Activated CD8-positive, alpha-beta T cell treated with anti-CD3 and anti-CD28 coated beads for 36 hours (primary cell): ENCODE measurements at regions not wholly inside any gene's neighbourhood (a gene's known extent, or its start where the extent isn't known, plus 50 kb on each side); places are given as distances from the start of the nearest gene placed in this dataset.
A peak's percentile ranks its signal among the peaks of the same experiment; 100 is the strongest.

Experiments
- ATAC-seq: fragments of 200-7000 bp; cut with Tn5 transposase; one replicate; pipeline ENCODE4 v1.10.0; 2021; ENCODE audit warnings: mild to moderate bottlenecking, moderate library complexity
- CTCF ChIA-PET: fragments of 350-600 bp; sonication (Branson Sonifier 250); formaldehyde crosslinking; loops from one replicate; lab custom pipeline; 2021; ENCODE audit warnings: antibody characterized with exemption; lab: Charles Lee
- POLR2A ChIA-PET: fragments of 350-600 bp; sonication (Branson Sonifier 250); formaldehyde crosslinking; loops from one replicate; lab custom pipeline; 2021; ENCODE audit warnings: antibody characterized with exemption; lab: Charles Lee
- DNase-seq: peaks from one replicate; pipeline ENCODE4 v3.0.0-alpha.2; 2020
- H3K27ac Mint-ChIP-seq: one replicate; pipeline ENCODE4 v1.8.0; 2021; ENCODE audit warnings: mild to moderate bottlenecking, mixed read lengths
- H3K27me3 Mint-ChIP-seq: one replicate; pipeline ENCODE4 v1.8.0; 2021; ENCODE audit warnings: mixed read lengths
- H3K36me3 Mint-ChIP-seq: one replicate; pipeline ENCODE4 v1.8.0; 2021; ENCODE audit warnings: low read depth, mixed read lengths
- H3K4me1 Mint-ChIP-seq: one replicate; pipeline ENCODE4 v1.8.0; 2021; ENCODE audit warnings: low read depth, mixed read lengths
- H3K4me3 Mint-ChIP-seq: one replicate; pipeline ENCODE4 v1.8.0; 2021; ENCODE audit warnings: mild to moderate bottlenecking, moderate library complexity, mixed read lengths
- H3K9me3 Mint-ChIP-seq: one replicate; pipeline ENCODE4 v1.8.0; 2021; ENCODE audit warnings: mixed read lengths
- CTCF ChIP-seq: fragments of 200-600 bp; IDR thresholded peaks from one replicate; pipeline ENCODE4 v1.8.0; 2022; ENCODE audit warnings: antibody characterized with exemption, mild to moderate bottlenecking
- intact Hi-C: fragments of 100-400 bp; cut with micrococcal nuclease; formaldehyde crosslinking; loops from one replicate; pipeline ENCODE4 v1.10.0; 2022

GRCh38 chr9:68643901-68644809 lies 60.9 kb upstream of the PIP5K1B start:
- intact Hi-C loops = no loop called here
- Mint-ChIP-seq H3K36me3 (no peaks in the 10 kb centered on the region), H3K9me3 (no peaks in the 10 kb centered on the region), H3K4me1 (no peaks in the 10 kb centered on the region), H3K27ac (no peak overlapping the region), H3K4me3 (no peak overlapping the region), H3K27me3 (peaks cover 12% of the 10 kb centered on the region)
- no peak for TF ChIP-seq CTCF
- ChIA-PET CTCF (no interaction called here), POLR2A (no interaction called here)
- ATAC-seq (no peak), DNase-seq (no peak)

- H3K27me3 Mint-ChIP-seq = peaks cover 12% of the 10 kb centered on the region
- H3K4me3 Mint-ChIP-seq = no peak overlapping the region
- no peaks in the 10 kb centered on the region for H3K36me3 Mint-ChIP-seq
- no peak for ATAC-seq
- no peaks in the 10 kb centered on the region for H3K4me1 Mint-ChIP-seq
- ChIA-PET POLR2A (no interaction called here), CTCF (no interaction called here)
- TF ChIP-seq CTCF = no peak
- DNase-seq = no peak
- no peaks in the 10 kb centered on the region for H3K9me3 Mint-ChIP-seq
- H3K27ac Mint-ChIP-seq = no peak overlapping the region
- intact Hi-C loops = no loop called here
Observed at GRCh38 chr9:68644831-68645230, 60.2 kb upstream of the PIP5K1B start.

- DNase-seq (no peak), ATAC-seq (no peak)
- Mint-ChIP-seq H3K36me3 (no peaks in the 10 kb centered on the region), H3K27ac (no peak overlapping the region), H3K4me1 (peaks cover 22% of the 10 kb centered on the region), H3K4me3 (no peak overlapping the region), H3K9me3 (no peaks in the 10 kb centered on the region), H3K27me3 (peaks cover 13% of the 10 kb centered on the region)
- ChIA-PET POLR2A (no interaction called here), CTCF (no interaction called here)
- no peak for TF ChIP-seq CTCF
- intact Hi-C loops = no loop called here
Observed at GRCh38 chr9:68648164-68648563, 56.9 kb upstream of the PIP5K1B start.

- CTCF ChIA-PET = no interaction called here
- TF ChIP-seq CTCF = no peak
- Mint-ChIP-seq H3K4me3 (no peak overlapping the region), H3K36me3 (no peaks in the 10 kb centered on the region), H3K27ac (no peak overlapping the region), H3K27me3 (peaks cover 16% of the 10 kb centered on the region), H3K4me1 (peaks cover 29% of the 10 kb centered on the region), H3K9me3 (no peaks in the 10 kb centered on the region)
- DNase-seq (no peak), ATAC-seq (no peak)
- intact Hi-C loops = no loop called here
- POLR2A ChIA-PET = no interaction called here
Observed at GRCh38 chr9:68648971-68649370, 56.1 kb upstream of the PIP5K1B start.

GRCh38 chr9:68651280-68651893 lies 53.7 kb upstream of the PIP5K1B start:
- peak; percentile 63 for ATAC-seq
- peak overlapping the region; percentile 21 for H3K27ac Mint-ChIP-seq
- POLR2A ChIA-PET = no interaction called here
- CTCF ChIA-PET = interaction anchor here (1.3 kb wide), 1 partner anchor 29 kb away, joined by 3 read pairs; no protein-coding TSS in a partner anchor
- peak; percentile 3 for DNase-seq
- no peaks in the 10 kb centered on the region for H3K9me3 Mint-ChIP-seq
- peaks cover 13% of the 10 kb centered on the region for H3K27me3 Mint-ChIP-seq
- no peaks in the 10 kb centered on the region for H3K36me3 Mint-ChIP-seq
- intact Hi-C loops = no loop called here
- TF ChIP-seq CTCF = no peak
- no peak overlapping the region for H3K4me3 Mint-ChIP-seq
- peaks cover 31% of the 10 kb centered on the region for H3K4me1 Mint-ChIP-seq
